Liver (tissue), 3 donors: ENCODE measurements at regions not wholly inside any gene's neighbourhood (a gene's known extent, or its start where the extent isn't known, plus 50 kb on each side); places are given as distances from the start of the nearest gene placed in this dataset.

Experiments used
- RAD21 ChIP-seq, 2 donors: IDR thresholded peaks; 2 replicates each; pipeline ENCODE4 v1.6.1; 2016; ENCODE audit warnings: antibody characterized with exemption in 2 of 2, mild to moderate bottlenecking in 2 of 2
- TF ChIP-seq, protein P1 (sequence below): fragments of 150-350 bp; IDR thresholded peaks from 2 replicates; pipeline ENCODE4 v1.5.1; 2017; ENCODE audit warnings: improper control_type of control experiment, low read depth, low read length; ENCODE audit not compliant: missing input control
- TF ChIP-seq, protein P2 (sequence below): IDR thresholded peaks from 2 replicates; pipeline ENCODE4 v1.6.1; 2016; ENCODE audit warnings: antibody characterized with exemption
- donor health status: healthy.
- donor health status: healthy.

DNA sequence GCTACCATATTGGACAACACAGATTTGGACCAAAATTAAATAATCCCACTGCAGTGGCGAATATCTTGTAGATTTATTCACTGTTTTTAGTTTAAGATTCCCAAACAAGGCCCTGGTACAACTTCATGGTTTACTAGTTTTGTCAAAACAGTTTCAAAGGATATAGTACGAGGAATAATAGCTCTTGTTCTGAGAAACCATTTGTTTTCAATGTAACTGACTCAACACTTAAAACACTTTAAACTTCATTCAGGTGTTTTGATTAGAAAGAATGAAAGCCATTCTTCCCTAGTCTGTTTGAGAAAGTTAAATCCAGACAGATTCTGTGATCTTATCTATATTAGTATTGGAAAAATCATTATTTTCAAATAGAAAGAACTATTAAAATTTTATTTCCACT lies 276.4 kb upstream of the MKLN1 start:
- TF ChIP-seq, protein P1, sequence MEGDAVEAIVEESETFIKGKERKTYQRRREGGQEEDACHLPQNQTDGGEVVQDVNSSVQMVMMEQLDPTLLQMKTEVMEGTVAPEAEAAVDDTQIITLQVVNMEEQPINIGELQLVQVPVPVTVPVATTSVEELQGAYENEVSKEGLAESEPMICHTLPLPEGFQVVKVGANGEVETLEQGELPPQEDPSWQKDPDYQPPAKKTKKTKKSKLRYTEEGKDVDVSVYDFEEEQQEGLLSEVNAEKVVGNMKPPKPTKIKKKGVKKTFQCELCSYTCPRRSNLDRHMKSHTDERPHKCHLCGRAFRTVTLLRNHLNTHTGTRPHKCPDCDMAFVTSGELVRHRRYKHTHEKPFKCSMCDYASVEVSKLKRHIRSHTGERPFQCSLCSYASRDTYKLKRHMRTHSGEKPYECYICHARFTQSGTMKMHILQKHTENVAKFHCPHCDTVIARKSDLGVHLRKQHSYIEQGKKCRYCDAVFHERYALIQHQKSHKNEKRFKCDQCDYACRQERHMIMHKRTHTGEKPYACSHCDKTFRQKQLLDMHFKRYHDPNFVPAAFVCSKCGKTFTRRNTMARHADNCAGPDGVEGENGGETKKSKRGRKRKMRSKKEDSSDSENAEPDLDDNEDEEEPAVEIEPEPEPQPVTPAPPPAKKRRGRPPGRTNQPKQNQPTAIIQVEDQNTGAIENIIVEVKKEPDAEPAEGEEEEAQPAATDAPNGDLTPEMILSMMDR, result no peak
- TF ChIP-seq RAD21 (IDR thresholded peaks at IDR 0.05), result no peak
- TF ChIP-seq, protein P2, sequence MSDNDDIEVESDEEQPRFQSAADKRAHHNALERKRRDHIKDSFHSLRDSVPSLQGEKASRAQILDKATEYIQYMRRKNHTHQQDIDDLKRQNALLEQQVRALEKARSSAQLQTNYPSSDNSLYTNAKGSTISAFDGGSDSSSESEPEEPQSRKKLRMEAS, result no peak
